DMS153 treated with DMSO at 0.1 percent for 48 hours (cell line): ENCODE measurements at regions not wholly inside any gene's neighbourhood (a gene's known extent, or its start where the extent isn't known, plus 50 kb on each side); places are given as distances from the start of the nearest gene placed in this dataset.
A peak's percentile ranks its signal among the peaks of the same experiment; 100 is the strongest.

ENCODE experiments used
- DNase-seq: peaks from one replicate; lab custom pipeline; 2025; ENCODE audit not compliant: unreplicated experiment; lab: John Stamatoyannopoulos, UW

- DNase-seq: no peak
These were observed 258.8 kb downstream of the RPS24 start for GRCh38 chr10:78292250-78292981.

DNA sequence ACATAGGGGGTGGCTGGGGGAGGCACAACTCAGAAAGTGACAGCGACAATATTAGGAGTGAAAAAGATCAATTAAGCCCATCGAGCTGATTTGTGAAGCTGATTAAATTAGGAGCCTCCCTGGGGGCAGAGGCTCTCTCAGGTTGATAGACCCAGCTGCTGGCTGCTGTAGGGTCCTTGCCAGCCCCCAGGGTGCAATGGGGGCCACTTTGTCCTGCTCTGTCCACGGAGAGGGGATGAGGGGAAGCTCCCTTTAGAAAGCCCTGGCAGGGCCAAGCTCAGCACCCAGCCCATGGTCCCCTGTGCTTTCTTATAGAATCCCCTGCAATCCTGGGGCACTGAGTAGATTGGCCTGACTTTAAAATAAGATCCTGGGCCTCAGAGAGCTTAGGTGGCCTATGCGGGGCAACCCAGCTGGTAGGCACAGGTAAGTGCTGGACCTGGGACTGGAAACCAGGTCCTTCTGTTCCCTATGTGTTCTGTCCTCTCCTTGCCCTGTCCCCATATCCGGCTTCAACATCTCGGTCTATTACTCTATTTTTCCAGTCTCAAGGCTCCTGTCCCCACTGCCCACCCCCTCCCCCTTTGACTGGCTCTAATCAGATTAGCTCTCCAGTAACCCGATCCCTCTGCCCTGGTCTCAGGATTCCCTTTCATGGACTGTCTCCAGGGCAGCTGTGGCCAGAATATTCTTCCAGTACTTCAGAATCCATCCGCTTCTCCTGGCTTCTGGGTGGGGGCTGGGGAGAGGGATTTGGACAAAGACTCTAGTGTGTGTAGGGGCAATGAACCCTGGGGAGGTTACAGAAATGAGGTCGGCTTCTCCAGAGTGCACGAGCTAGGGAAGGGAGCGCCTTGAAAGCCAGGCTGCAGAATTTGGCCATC, 259.6 kb downstream of the RPS24 start:
- no peak for DNase-seq

DNA sequence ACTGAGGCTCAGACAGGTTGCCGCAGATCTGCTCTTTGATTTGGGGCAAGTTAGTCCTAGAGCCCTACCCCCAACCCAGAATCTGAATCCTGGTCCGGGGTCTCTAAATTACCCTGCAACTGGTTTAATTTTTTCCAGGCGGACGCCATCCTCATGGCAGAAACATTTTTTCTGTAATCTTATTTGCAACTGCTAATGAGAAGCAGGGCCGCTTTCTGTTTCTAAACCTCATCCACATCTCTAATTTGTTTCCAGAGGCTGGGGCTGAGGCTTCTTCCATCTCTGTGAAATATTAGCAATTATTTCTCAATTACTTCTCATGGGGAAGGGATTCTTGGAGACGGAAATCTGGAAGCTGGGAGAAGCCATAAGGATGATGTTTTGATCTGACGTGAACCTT, 261.6 kb downstream of the RPS24 start:
- DNase-seq: no peak

DNA sequence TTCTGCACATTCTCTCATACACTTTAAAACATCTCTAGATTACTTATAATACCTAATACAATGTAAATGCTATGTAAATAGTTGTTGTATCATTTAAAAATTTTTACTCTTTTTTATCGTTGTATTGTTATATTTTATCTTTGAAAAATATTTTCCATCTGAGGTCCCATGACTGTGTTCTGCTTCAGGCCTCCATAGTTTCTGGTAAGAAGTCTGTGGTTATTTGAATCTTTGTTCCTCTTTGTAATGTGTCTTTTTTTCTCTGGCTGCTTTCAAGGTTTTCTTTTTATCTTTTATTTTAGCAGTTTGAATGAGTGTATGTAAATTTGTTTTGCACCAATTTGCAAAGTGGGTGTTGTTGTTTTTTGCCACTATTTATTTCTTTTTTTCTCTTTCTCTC, 263.1 kb downstream of the RPS24 start:
- DNase-seq: no peak

GRCh38 chr10:78297997-78298396, 264.3 kb downstream of the RPS24 start:
- DNase-seq: no peak

DNA sequence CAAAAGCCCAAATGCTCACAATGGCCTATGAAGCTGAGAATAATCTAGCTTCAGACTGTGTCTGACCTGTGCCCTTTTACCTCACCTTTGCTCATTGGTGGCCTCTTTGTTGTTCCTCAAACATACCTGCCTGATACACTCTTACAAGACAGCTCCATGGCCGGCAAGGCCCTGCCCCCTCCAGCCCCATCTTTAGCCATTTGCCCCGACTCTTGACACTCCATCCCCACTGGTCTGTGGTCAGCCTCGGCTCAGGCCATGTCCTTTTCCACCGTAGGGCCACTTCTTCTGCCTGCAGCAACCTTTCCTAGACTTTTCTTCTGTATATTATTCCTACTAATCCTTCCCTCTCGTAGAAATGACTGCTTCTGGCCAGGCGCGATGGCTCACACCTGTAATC, 265.2 kb downstream of the RPS24 start:
- no peak for DNase-seq

- no peak for DNase-seq
These were observed 266.3 kb downstream of the RPS24 start for GRCh38 chr10:78299851-78300468.

GRCh38 chr10:78300526-78300925, 266.9 kb downstream of the RPS24 start:
- DNase-seq: no peak

GRCh38 chr10:78301481-78301880, 267.8 kb downstream of the RPS24 start:
- DNase-seq: no peak

GRCh38 chr10:78301891-78302738, 268.5 kb downstream of the RPS24 start:
- peak; percentile 36 for DNase-seq

GRCh38 chr10:78302739-78302988, 269.0 kb downstream of the RPS24 start:
- no peak for DNase-seq

DNA sequence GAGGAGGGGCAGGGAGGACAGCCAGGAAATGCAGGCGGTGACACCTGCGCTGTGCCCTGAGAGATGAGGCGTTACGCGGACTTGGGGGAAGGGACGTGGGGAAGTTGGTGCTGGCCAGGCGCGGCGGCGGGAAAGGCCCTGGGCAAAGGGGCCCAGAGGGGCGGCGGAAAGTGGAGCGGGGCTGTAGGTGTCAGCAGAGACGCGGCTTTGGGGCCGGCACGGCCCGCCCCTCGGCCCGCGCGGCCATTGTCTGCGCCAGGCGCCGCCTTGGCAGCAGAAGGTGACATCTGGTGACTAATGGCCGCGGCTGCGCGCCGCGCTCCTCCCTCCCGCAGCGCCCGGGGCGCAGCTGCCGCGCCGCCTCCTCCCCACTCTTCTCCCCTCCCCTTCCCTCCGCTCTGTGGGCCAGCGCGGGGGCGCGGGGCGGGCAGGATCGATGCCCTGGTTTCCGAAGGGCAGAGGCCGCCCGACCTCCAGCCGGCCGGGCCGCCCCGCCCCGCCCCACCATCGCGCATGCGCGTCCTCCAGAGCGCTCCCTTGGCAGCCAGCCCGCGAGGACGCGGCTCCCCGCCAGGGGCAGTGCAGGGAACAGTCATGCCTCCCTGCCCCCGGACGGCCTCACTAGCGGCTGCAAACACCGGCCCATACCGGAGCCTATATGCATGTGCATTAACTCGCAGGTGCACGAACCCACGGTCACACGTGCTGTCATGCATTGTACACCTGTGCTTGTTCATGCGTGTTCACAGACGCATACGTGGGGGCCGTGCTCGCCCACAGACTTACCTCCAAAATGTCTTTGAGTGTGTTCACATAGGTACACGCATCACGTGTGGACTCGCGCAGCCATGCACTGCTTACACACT, 269.6 kb downstream of the RPS24 start:
- peak; percentile 89 for DNase-seq

GRCh38 chr10:78304091-78305045, 270.7 kb downstream of the RPS24 start:
- no peak for DNase-seq

DNA sequence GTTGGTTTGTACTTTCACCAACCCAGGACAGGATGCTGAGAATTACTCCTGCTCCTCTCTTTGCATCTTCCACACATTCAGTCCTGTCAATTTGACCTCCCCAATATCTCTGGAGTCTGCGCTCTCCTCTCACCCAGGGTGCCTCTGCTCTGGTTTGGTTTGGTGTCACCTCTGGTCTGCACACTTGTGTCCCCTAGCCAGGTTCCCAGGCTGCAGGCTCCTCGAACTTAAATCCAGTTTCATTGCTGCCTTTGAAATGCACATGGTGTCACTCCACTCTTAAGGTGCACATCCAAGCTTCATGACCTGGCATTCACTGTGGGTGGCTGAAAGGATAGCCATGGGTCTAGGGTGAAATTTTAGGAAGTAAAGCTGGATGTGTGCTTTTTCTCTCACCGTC, 271.6 kb downstream of the RPS24 start:
- DNase-seq: no peak

- DNase-seq: no peak
These were observed 272.7 kb downstream of the RPS24 start for GRCh38 chr10:78306358-78306757.

DNA sequence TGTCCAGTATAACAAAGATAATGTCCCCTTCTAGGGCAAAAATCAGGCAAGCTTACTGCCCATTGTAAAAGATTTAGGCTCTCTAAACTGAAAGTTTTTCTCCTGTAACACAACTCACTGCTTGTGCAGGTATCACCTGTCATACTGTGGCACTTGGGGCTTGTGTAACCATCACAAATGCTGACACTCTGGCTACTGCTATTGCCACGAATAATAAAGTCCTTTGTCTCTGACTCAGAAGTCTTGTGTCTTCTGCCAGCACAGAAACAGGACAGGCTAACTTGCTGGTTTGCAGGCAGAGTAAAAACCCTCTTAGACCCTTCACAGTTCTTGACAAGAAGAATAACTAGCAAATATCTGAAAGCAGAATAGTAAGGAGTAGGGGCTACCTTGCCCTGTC, 273.9 kb downstream of the RPS24 start:
- DNase-seq: no peak

DNA sequence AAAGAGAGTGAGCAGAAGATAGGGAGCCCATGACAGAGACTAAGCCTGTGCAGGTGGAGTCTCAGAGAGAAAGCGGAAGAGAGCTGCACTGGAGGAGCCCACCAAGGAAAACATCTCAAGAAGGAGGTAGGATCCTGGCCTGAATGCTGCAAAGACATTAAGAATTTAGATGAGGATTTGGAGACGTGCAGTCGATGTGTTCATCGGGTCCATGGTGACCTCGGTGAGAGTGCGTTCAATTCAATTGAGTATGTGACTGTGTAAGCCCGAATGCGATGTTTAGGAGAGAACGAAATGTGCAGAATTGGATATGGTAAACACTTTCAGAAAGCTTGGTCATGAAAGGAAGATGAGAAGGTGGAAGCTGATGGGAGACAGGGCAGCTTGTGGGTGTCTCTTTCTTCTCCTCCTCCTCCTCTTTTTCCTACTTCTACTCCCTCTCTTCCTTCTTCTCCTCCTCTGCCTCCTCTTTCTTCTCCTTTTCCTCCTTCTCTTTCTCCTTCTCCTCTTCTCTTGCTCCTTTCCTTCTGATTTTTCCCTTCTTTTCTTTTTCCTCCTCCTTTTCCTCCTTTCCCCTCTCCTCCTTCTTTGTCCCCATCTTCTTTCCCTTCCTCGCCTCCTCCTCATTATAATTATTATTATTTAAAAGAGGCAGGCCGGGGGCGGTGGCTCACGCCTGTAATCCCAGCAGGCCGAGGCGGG, 276.0 kb downstream of the RPS24 start:
- no peak for DNase-seq

DNA sequence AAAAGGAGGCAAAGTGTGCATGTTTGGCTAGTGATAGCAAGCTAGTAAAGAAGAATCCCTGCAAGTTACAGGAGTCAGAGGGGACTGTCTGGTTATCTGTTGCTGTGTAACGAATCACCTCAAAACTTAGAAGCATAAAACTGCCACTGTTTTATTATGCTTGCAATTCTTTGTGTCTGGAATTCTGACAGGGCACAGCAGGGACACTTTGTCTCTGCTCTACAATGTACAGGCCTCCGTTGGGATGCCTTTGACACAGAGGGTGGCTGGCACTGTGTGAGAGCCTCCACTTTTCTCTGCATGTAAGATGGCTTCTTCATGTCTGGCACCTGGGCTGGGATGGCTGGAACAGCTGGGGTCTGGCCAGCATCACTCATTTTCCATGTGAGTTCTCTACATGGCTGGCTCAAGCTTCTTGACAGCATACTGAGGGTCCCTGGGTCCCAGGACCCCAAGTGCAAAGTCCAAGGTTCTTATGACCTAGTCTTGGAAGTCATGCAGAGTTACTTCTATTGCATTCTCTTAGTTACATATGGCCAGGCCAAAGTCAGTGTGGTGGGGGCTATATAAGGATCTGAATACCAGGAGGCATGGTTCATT, 276.9 kb downstream of the RPS24 start:
- DNase-seq: no peak
